K562 (cell line): ENCODE measurements at regions not wholly inside any gene's neighbourhood (a gene's known extent, or its start where the extent isn't known, plus 50 kb on each side); places are given as distances from the start of the nearest gene placed in this dataset.
A peak's percentile ranks its signal among the peaks of the same experiment; 100 is the strongest.
"Not testable (repeated sequence)": the region's sequence is repeated elsewhere in the genome, so short reads cannot be mapped to it uniquely, and the experiment has no call there.

Source experiments
- ATAC-seq: fragments of 200-7000 bp; cut with Tn5 transposase; 3 replicates; pipeline ENCODE4 v1.9.1; 2020; ENCODE audit warnings: moderate library complexity
- BruUV-seq: library from RNA; stranded (reverse); fragments of 400-500 nt; replicated peaks from 2 replicates; lab custom pipeline; 2021; lab: Mats Ljungman, UMichigan
- CTCF ChIA-PET: fragments of 300-600 bp; formaldehyde crosslinking; extraction: SDS; loops from one replicate; lab custom pipeline; 2021; ENCODE audit warnings: low intra/inter-chr PET ratio; lab: Yijun Ruan, JAX
- POLR2A ChIA-PET: fragments of 300-600, 350-650 bp; sonication (Branson Sonifier 250); formaldehyde crosslinking; extraction: SDS; loops from one replicate; lab custom pipeline; 2021; ENCODE audit warnings: antibody characterized with exemption, inconsistent platforms; lab: Yijun Ruan, JAX
- DNase-seq, 4 experiments: peaks; one replicate each; pipeline versions ENCODE4 v3.0.0 to v3.0.0-alpha.2; 2011 to 2018; ENCODE audit warnings: low spot score in 3 of 4, mixed read lengths in 3 of 4; ENCODE audit errors: extremely low read depth in 1 of 4
- FAIRE-seq: peaks from 2 replicates; lab custom pipeline; 2011; peaks lifted over from hg19 to GRCh38; lab: Jason Lieb, UNC
- H2AFZ ChIP-seq: 2 replicates; pipeline ENCODE4 v1.6.0; 2011; ENCODE audit warnings: low read depth, low read length, control low read depth, inconsistent platforms
- H3K27ac ChIP-seq: fragments of 200-600 bp; 3 replicates; pipeline ENCODE4 v1.8.0; 2011; ENCODE audit warnings: low read depth, mild to moderate bottlenecking, control low read depth, inconsistent platforms, low read length, moderate library complexity, mixed read lengths; ENCODE audit errors: extremely low read depth
- H3K27me3 ChIP-seq, 2 experiments: fragments of 300-600 bp in 1 of 2; 2 replicates in 1 of 2; 3 replicates in 1 of 2; pipeline versions ENCODE4 v1.6.0 to v1.8.0; 2011; ENCODE audit warnings: inconsistent platforms in 2 of 2, low read length in 2 of 2, mild to moderate bottlenecking in 1 of 2, mixed read lengths in 1 of 2, moderate library complexity in 1 of 2; ENCODE audit not compliant: control insufficient read depth in 2 of 2, insufficient read depth in 2 of 2
- H3K36me3 ChIP-seq: fragments of 300-600 bp; 3 replicates; pipeline ENCODE4 v1.8.0; 2011; ENCODE audit warnings: mild to moderate bottlenecking, low read length, inconsistent platforms; ENCODE audit not compliant: control insufficient read depth, insufficient read depth
- H3K4me1 ChIP-seq, 2 experiments: fragments of 200-600 bp in 1 of 2; replicated peaks in 1 of 2; 2 replicates in 1 of 2; 3 replicates in 1 of 2; pipeline versions ENCODE4 v1.5.1 to v1.8.0; 2011; ENCODE audit warnings: inconsistent platforms in 2 of 2, low read length in 2 of 2, mild to moderate bottlenecking in 1 of 2, mixed read lengths in 1 of 2, moderate library complexity in 1 of 2; ENCODE audit not compliant: control insufficient read depth in 2 of 2, insufficient read depth in 2 of 2
- H3K4me2 ChIP-seq: 2 replicates; pipeline ENCODE4 v1.6.1; 2011; ENCODE audit warnings: low read length, control low read depth, inconsistent platforms, mixed read lengths; ENCODE audit not compliant: insufficient read depth
- H3K4me3 ChIP-seq: fragments of 200-600 bp; sonication (generic), shearing (Covaris generic); 2 replicates; pipeline ENCODE4 v1.5.1; 2016; ENCODE audit warnings: control low read depth, inconsistent platforms
- H3K79me2 ChIP-seq: fragments of 200-600 bp; 3 replicates; pipeline ENCODE4 v1.8.0; 2011; ENCODE audit warnings: low read length, inconsistent platforms; ENCODE audit not compliant: control insufficient read depth, insufficient read depth
- H3K9ac ChIP-seq, 2 experiments: 2 replicates each; pipeline versions ENCODE4 v1.6.0 to v1.6.1; 2011; ENCODE audit warnings: low read depth in 2 of 2, low read length in 2 of 2, control low read depth in 1 of 2, inconsistent platforms in 1 of 2, mild to moderate bottlenecking in 1 of 2, mixed read lengths in 1 of 2; ENCODE audit not compliant: insufficient read depth in 1 of 2
- H3K9me1 ChIP-seq: one replicate; pipeline ENCODE4 v1.6.0; 2011; ENCODE audit warnings: inconsistent platforms, mild to moderate bottlenecking, low read length, moderate library complexity; ENCODE audit not compliant: control insufficient read depth, insufficient read depth
- H3K9me3 ChIP-seq: replicated peaks from 2 replicates; pipeline ENCODE4 v1.5.1; 2011; ENCODE audit warnings: low read depth, low read length, inconsistent platforms; ENCODE audit not compliant: control insufficient read depth, insufficient read depth
- H4K20me1 ChIP-seq: replicated peaks from 2 replicates; pipeline ENCODE4 v1.6.1; 2011; ENCODE audit warnings: low read length, inconsistent platforms, mixed read lengths; ENCODE audit not compliant: control insufficient read depth, insufficient read depth
- ATF3 ChIP-seq, 2 experiments: fragments of 450-650 bp in 1 of 2; sonication (generic) in 1 of 2; formaldehyde crosslinking in 1 of 2; IDR thresholded peaks in 1 of 2; conservative IDR thresholded peaks in 1 of 2; 2 replicates each; pipeline versions ENCODE4 v1.6.1 to v1.8.1; 2016 to 2023; ENCODE audit warnings: mild to moderate bottlenecking in 2 of 2, moderate library complexity in 2 of 2, inconsistent platforms in 1 of 2, missing genetic modification reagents in 1 of 2
- NCOR1 ChIP-seq: fragments of 450-650 bp; IDR thresholded peaks from 2 replicates; pipeline ENCODE4 v1.6.1; 2016; ENCODE audit warnings: mild to moderate bottlenecking, moderate library complexity
- POLR2A ChIP-seq: fragments of 450-650 bp; conservative IDR thresholded peaks from 2 replicates; pipeline ENCODE4 v1.6.1; 2016
- POLR2B ChIP-seq: fragments of 450-650 bp; IDR thresholded peaks from 2 replicates; pipeline ENCODE4 v1.6.1; 2018; ENCODE audit warnings: low read depth; ENCODE audit not compliant: partially characterized antibody
- POLR2G ChIP-seq: fragments of 200-400 bp; formaldehyde crosslinking; IDR thresholded peaks from 2 replicates; pipeline ENCODE4 v1.6.1; 2017; ENCODE audit warnings: low read depth, mild to moderate bottlenecking, antibody characterized with exemption, low read length, moderate library complexity
- RBFOX2 ChIP-seq: fragments of 200-400 bp; formaldehyde crosslinking; IDR thresholded peaks from 2 replicates; pipeline ENCODE4 v1.6.1; 2017; ENCODE audit warnings: low read depth, mild to moderate bottlenecking, low read length, moderate library complexity
- SUPT5H ChIP-seq: fragments of 450-650 bp; IDR thresholded peaks from 2 replicates; pipeline ENCODE4 v1.6.1; 2016
- ZC3H8 ChIP-seq: fragments of 450-650 bp; IDR thresholded peaks from 2 replicates; pipeline ENCODE4 v1.6.1; 2017
- WGBS: fragments of 100-300 bp; shearing (Covaris generic); methylation state at CpG from one replicate; pipeline ENCODE4 v1.1.6; 2016; ENCODE audit warnings: low coverage, mixed read lengths; ENCODE audit not compliant: insufficient coverage; ENCODE audit errors: missing lambda C conversion rate; 5-methylcytosine and 5-hydroxymethylcytosine counted together
- in situ Hi-C: fragments of 300-500 bp; cut with MboI; formaldehyde crosslinking; loops from 4 replicates; pipeline ENCODE4 v1.15.0; 2018; ENCODE audit warnings: inconsistent platforms, mixed read lengths
- intact Hi-C: fragments of 100-400 bp; cut with micrococcal nuclease; formaldehyde crosslinking; loops from 2 replicates; pipeline ENCODE4 v1.14.2; 2022

GRCh38 chr15:101949380-101950065 lies 137.5 kb downstream of the OR4F15 start:
- peak; percentile 70 for ATAC-seq
- POLR2A ChIA-PET, CTCF ChIA-PET, H3K4me3 ChIP-seq, H3K27me3 ChIP-seq, DNase-seq, H2AFZ ChIP-seq, intact Hi-C loops, H3K4me2 ChIP-seq, H3K4me1 ChIP-seq, H3K9ac ChIP-seq, BruUV-seq, H3K9me3 ChIP-seq, FAIRE-seq, H3K9me1 ChIP-seq, in situ Hi-C loops, H3K36me3 ChIP-seq, H3K79me2 ChIP-seq, H4K20me1 ChIP-seq, H3K27ac ChIP-seq: not testable (repeated sequence)
- 89% methylated on average over 1 of the region's 1 CpG for WGBS

GRCh38 chr15:101953993-101954392 lies 142.0 kb downstream of the OR4F15 start:
- H3K4me2 ChIP-seq; CTCF ChIA-PET; FAIRE-seq; ATAC-seq; H2AFZ ChIP-seq; DNase-seq; H3K9me3 ChIP-seq; H4K20me1 ChIP-seq; H3K27ac ChIP-seq; TF ChIP-seq ATF3 (CRISPR knock-in tag; conservative IDR thresholded peaks at IDR 0.05): not testable (repeated sequence)
- TSS peak; percentile 95 for BruUV-seq
- TF ChIP-seq ATF3 (IDR thresholded peaks at IDR 0.05): 0 out of 2 replicates have a peak, but pooled peaks have one; percentile 8
- peak; percentile 50; the same call in 1 of the 2 replicates for TF ChIP-seq POLR2G
- peak; percentile 98 for TF ChIP-seq POLR2A
- TF ChIP-seq SUPT5H: peak; percentile 86
- TF ChIP-seq POLR2B: peak; percentile 59
- peak; percentile 94; the same call in 1 of the 2 replicates for TF ChIP-seq ZC3H8
- peak; percentile 52 for TF ChIP-seq RBFOX2
- TF ChIP-seq NCOR1: peak; percentile 33; the same call in 1 of the 2 replicates
- TF ChIP-seq, all 486 proteins: peak for 8; not testable (repeated sequence) for 478
- H3K4me3 ChIP-seq, intact Hi-C loops, H3K79me2 ChIP-seq, H3K27me3 ChIP-seq, H3K9me1 ChIP-seq, H3K36me3 ChIP-seq, H3K9ac ChIP-seq, H3K4me1 ChIP-seq, POLR2A ChIA-PET, in situ Hi-C loops: not testable (repeated sequence)
- 17% methylated on average over 1 of the region's 7 CpGs for WGBS

GRCh38 chr15:101955840-101956239 lies 143.8 kb downstream of the OR4F15 start:
- H3K4me3 ChIP-seq, H3K4me2 ChIP-seq, ATAC-seq, FAIRE-seq, H3K79me2 ChIP-seq, CTCF ChIA-PET, H3K4me1 ChIP-seq, intact Hi-C loops, H3K36me3 ChIP-seq, BruUV-seq, H4K20me1 ChIP-seq, H3K9me3 ChIP-seq, H3K27me3 ChIP-seq, POLR2A ChIA-PET, in situ Hi-C loops, H3K9me1 ChIP-seq: not testable (repeated sequence)
- H3K9ac ChIP-seq: peak overlapping the region in 1 of 2 experiments; percentile 68; a peak in 2 of 4 replicates
- peak in 1 of 4 experiments; percentile 30 for DNase-seq
- peak overlapping the region; percentile 80 for H3K27ac ChIP-seq
- peak overlapping the region; percentile 82; the same call in 1 of the 2 replicates for H2AFZ ChIP-seq
- WGBS: 11% methylated on average over 2 of the region's 8 CpGs
